Activated CD4-positive, alpha-beta T cell treated with anti-CD3 and anti-CD28 coated beads, Interleukin-2, amount 50 U/mL, for 24 hours (primary cell): ENCODE measurements at regions not wholly inside any gene's neighbourhood (a gene's known extent, or its start where the extent isn't known, plus 50 kb on each side); places are given as distances from the start of the nearest gene placed in this dataset.
"Not testable (repeated sequence)": the region's sequence is repeated elsewhere in the genome, so short reads cannot be mapped to it uniquely, and the experiment has no call there.

Experiments used
- DNase-seq, 2 donors: peaks; one replicate each; pipeline ENCODE4 v3.0.0-alpha.2; 2020; ENCODE audit warnings: low read depth in 1 of 2, low spot score in 1 of 2

DNA sequence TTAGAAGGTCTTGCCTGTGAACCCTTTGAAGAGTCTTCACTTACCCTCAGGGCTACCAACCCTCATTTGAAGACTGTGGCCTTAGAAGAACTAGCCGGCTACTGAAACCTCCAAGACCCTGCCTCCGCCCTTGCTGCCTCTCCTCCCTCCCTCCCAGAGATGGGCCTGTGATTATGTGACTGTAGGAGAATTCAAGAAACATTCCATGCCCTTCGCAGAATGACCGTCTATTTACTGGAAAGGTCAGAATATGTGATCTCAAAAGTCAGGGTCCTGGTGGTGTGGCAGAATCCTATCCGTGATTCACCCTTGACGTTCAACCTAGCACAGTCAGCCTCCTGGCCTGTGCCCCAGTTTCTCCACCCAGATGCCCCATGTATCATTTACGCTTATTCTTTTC lies 109.6 kb downstream of the CTNND1 start:
- no peak for DNase-seq

DNA sequence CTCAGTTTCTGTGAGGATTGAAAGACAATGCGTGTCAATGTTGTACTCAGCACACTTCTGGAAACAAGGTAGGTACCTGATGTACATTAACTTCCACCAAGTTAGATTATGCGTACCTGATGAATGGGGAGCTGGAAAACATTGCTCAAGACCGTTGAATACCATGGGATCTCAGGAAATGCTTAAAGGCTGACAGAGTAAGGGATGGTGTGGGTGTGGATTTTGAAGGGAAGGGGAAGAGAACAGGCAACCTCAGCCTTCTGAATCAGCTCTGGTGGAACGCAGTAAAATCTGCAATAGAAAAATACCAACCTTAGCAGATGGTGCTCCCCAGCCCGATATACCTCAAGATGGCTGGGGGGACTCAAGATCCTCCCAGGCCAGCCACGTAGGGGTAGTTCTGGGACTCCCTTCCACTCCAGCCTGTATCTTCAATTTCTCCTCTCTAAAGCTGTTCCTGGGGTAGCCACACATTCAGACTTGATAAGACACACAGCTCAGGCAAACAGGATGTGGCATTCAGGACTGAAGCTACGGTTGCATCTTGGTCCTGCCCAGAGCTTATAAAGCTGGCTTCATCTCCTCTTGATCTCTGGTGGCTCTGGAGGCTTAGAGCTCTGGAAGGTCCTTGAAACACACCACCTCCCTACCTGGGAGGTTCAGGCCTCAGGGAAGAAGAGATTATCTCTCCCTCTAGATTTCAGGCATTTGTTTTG lies 111.8 kb downstream of the CTNND1 start:
- no peak for DNase-seq

DNA sequence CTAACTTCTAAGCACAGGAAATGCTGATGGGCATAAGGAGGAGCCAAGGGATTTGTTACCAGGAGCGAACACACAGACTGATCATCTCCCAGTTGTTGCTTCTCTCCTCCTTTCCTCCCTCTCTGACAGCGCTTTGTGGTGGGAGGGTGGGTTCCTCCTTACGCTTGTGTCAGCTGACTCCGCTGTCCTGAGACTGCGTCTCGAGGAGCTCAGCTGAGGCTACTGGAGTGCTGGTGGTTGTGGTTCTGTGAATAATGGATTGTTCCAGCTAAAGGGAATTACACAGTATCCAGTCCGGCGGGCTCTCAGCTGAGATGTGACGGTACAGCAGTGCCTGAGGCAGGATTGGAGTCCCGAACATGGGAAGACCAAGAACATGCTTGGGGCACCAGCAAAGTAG lies 113.4 kb downstream of the CTNND1 start:
- no peak for DNase-seq

DNA sequence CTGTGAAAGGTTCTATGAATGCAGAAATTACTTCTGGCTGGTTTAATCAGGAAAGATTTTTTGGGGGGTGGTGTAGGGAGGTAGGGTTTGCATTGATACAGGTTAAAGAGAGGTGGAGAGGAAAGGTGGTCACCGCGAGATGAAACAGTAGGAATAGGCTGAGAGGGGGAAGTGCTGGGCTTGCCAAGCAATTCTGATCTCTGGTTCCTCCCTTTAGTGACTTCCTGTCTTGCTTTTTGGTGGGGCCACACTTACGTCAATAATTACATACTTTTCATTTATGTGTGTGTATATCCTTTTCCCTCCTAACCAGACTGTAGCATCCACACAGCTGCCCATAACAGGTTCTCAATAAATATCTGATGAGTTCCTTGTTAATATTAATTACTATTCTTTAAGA lies 120.0 kb downstream of the CTNND1 start:
- no peak for DNase-seq

DNA sequence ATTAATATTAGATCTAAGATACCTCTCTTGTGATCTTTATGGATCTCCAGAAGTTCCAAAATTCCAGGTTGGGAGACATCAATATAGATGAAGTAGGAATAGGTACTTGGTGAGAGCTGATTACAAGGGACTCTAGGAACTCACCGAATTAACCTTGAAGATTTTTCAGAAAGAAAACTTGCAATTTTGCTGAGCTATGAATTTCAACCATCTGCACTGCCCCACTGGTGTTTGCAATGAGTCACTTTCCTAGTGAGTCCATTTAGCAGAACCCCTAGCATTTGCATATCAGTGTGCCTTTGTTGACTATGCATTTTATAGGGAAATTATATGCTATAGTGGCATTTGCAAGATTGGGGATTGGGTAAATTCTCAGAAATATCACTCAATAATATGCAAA lies 122.0 kb downstream of the CTNND1 start:
- DNase-seq: no peak

DNA sequence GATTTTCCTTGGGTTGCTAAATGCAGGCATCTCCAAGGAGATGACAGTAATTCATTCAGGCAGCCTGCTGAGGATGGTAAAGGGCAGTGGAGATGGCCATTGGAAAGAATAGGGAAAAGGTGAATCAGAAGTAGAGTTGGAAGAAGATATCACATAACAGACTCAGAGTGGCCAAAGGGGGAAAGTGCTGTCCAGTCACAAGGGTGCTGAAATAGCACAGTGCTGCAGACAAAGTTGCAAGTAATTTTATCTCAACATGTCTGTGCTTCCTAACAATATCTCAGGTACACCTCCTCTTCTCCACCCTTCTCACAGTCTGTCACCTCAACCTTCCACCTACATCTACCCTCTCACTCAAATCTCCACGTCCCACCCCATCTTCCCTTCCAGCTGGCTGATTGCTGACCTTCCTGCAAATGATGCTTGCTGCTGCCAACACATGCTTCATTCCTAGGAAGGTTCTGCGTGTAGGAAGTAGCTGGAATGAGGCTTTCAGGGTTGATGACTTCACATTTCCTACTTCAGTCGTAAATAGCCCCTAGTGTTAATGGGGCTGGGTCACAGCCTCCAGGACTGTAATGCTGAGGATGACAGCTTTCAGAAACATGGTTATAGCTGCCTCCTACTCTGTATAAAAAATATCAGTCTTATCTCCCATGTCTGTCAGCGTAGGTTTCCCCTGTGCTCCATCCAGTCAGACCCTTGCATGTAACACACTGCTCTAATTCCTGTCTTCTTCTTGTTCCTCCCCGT lies 123.9 kb downstream of the CTNND1 start:
- no peak for DNase-seq

DNA sequence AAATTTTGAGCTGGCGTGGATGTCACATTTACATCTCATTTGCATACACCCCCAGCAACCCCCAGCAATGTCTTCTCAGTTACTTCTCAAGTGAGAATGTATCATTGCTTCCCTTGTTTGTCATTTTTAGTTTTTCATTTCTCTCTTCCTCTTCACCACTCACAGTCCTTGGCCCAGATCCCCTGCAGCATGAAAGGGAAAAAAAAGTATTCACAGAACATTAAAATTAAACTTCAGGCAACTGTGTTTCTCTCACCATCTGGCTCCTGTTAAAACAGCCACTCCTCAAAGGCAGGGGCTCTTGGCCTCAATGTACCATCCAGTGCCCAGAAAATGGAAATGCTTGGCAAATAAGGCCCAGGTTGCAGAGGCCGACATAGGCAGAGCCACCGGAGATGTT lies 126.8 kb downstream of the CTNND1 start:
- no peak for DNase-seq

DNA sequence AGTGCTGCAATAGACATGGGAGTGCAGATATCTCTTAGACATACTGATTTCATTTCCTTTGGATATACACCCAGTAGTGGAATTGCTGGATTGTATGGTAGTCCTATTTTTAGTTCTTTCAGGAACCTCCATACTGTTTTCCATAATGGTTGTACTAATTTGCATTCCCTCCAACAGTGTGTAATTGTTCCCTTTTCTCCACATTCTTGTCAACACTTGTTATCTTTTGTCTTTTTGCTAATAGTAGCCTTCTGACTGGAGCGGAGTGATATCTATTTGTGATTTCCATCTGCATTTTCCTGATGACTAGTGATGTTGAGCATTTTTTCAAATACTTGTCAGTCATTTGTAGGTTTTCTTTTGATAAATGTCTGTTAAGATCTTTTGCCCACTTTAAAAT lies 128.9 kb downstream of the CTNND1 start:
- no peak for DNase-seq

DNA sequence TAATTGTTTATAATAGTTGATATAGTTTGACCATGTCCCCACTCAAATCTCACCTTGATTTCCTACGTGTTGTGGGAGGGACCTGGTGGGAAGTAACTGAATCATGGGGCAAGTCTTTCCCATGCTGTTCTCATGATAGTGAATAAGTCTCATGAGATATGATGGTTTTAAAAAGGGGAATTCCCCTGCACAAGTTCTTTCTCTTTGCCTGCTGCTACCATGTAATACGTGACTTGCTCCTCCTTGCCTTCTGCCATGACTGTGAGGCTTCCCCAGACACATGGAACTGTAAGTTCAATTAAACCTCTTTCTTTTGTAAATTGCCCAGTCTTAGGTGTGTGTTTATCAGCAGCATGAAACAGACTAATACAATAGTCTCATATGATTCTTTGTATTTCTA lies 130.5 kb upstream of the OR9Q1 start:
- DNase-seq: not testable (repeated sequence)

DNA sequence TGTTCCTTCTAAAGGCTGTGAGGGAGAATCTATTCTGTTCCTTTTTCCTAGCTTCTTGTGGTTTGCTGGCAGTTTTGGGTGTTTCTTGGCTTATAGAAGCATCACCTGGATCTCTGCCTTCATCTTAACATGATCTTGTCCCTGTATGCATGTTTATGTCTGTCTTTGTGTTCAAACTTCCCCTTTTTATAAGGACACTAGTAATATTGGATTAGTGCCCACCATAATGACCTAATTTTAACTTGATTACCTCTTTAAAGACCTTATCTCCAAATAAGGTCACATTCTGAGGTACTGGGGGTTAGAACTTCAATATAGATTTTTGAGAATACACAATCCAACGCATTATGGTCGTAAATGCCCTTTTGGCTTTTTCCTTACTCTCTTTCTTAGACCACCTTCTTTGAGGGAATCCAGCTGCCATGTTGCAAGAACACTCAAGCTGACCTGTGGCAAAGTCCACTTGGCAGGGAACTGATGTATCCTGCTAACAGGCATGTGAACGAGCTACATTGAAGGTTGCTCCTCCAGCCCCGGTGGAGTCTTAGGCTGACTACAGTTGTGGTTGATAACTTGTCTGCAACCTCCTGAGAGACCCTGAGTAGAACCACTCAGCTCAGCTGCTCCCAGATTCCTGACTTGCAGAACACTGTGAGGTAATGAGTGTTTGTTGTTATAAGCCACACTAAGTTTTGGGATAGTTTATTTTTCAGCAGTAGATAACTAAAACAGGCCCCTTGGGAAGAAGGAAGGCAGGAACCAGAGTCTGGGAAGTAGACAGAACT lies 127.1 kb upstream of the OR9Q1 start:
- DNase-seq: no peak

DNA sequence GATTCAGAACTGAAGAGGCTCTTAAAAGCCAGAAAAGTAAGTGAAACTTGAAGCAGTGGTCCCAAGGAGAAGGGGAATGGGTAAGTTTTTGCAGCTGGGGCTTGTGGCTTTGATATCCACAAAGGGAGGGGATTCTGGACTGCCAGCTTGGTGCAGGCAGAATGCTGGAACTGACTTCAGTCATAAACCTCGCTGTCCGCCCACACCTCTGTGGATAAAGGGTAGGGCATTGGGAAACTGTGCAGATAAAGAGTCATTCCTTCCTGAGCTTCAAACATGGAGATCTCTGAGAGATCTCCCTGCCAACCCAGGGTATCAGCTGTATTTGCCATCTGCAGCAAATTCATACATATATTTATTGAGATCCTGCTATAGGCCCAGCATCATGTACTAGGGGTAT lies 124.3 kb upstream of the OR9Q1 start:
- no peak for DNase-seq

DNA sequence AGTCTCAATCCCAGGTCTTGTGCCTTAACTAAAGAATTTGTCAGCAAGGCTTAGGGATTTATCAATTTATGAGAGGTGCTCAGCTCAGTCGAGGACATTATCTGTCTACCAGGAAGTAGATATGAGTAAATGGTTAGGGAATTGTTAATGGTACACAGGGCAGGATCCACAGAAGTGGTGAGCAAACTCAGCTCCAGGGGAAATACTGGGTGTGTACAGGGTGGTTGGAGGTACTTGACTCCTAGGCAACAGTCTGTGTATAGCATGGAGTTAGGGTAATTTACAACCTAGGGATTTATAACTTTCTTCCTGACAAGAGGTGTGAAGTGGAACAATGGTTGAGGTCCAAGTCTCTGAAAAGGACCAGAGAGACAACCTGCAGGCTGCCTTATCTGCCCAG lies 123.4 kb upstream of the OR9Q1 start:
- no peak for DNase-seq

DNA sequence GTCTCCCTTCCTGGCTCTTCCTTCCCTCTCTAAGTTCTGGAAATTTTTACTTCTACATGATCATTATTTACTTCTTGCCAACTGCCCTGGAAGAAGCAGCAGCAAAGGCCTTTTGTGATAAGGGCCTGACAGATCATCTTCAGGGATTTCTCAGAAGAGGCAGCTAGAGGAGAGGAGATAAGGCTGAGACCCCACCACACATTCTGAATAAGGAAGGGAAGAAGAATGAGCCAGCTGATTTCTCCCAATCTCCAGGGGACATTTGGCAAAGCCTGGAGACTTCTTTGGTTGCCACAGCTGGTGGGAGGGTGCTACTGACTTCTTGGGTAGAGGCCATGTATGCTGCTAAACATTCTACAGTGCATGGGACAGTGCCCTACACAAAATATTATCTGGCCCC lies 122.4 kb upstream of the OR9Q1 start:
- no peak for DNase-seq

DNA sequence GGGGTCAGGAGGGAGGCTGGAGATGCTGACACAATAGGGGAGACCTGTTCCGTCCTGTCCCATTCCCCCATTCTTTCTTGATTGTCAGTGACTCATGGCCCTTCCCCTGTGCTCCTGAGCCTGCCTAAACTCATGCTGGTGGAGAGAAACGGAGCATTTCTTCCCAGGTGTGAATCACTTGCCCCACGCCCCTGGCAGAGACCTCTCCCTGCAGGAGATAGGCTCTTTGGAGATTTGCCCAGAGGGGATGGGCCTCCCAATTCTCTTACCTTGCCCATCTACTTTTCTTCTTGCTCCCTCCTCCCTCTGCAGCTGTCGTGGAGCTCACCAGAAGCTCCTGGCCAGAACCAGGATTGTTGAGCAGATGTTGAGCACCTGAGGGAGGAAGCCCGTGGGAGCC lies 121.9 kb upstream of the OR9Q1 start:
- no peak for DNase-seq

DNA sequence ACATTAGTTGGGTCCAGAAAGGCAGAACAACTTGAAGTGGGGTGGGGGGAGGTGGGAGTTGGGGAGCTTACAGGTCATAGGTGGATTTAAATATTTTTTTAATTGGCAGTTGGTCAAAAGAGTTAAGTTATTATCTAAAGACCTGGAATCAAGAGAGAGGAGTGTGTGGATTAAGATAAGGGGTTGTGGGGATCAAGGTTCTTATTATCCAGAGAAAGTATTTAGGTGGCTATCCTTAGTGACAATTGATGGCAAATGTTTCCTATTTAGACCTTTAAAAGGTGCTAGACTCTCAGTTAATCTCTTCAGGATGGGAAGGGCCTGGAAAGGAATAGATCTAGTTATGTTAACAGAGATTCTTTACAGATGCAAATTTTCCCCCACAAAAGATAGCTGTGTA lies 120.7 kb upstream of the OR9Q1 start:
- no peak for DNase-seq

DNA sequence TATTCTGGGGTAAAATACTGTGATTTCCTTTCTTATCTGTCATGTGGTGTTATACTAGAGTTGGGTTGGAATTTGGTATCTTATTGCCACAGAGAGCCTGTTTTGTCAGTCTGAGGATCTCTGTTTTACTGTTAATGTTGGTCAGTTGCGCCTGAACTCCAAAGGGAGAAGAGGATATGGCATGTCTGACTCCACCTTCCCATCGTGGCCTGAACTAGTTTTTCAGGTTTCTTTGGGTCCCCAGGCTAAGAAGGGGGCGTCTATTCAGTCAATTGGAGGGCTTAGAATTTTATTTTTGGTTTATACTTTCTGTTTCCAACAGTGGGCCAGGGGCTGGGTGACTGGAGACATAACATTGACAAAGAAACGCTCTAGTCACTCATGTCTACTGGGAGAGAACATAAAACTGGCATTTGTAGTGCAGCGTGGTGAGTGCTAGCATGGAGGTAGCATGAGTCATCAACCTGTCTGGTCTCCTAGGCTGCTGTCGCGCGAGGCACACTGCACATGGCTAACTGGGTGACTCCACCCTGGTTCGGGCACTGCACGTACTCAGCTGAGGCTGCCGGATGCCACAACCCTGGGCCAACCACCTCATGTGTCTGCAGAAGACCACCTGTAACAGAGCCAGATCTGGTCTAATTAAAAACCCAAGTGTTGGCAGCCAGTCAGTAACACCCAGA lies 120.1 kb upstream of the OR9Q1 start:
- DNase-seq: peak in 1 of 2 donors; percentile 2

DNA sequence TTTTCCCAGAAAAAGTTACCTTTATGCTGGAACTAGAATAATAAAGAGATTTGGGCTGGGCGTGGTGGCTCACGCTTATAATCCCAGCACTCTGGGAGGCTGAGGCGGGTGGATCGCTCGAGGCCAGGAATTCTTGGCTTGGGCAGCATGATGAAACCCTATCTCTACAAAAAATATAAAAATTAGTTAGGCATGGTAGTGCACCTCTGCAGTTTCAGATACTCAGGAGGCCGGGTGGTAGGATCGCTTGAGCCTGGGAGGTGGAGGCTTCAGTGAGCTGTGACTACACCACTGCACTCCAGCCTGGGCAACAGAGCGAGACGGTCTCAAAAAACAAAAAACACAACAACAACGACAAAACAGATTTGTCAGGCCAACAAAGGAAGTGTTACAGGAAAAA lies 119.3 kb upstream of the OR9Q1 start:
- no peak for DNase-seq

DNA sequence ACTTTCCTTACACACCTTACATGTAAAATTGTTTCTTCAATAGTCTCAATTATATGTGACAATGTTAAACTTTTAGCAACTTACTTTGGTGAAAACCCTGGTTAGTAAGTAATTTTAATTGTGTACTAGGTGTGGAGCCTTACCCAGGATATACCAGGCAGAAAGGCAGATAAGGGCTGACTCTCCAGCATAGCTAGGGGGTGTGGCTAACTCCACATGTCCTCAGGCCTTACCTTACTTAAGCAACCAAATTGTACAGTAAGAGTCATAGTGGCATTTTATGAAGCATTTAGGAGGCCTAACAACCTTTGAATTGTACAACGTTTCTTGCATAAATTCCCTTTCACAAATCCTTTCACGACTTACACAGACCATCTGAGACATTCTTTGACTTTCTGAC lies 118.2 kb upstream of the OR9Q1 start:
- no peak for DNase-seq

DNA sequence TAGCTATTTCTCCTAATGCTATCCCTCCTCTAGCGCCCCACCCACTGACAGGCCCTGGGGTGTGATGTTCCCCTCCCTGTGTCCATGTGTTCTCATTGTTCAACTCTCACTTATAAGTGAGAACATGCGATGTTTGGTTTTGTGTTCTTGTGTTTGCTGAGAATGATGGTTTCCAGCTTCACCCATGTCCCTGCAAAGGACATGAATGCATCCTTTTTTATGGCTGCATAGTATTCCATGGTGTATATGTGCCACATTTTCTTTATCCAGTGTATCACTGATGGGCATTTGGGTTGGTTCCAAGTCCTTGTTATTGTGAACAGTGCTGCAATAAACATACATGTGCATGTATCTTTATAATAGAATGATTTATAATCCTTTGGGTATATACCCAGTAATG lies 115.3 kb upstream of the OR9Q1 start:
- DNase-seq: not testable (repeated sequence)

DNA sequence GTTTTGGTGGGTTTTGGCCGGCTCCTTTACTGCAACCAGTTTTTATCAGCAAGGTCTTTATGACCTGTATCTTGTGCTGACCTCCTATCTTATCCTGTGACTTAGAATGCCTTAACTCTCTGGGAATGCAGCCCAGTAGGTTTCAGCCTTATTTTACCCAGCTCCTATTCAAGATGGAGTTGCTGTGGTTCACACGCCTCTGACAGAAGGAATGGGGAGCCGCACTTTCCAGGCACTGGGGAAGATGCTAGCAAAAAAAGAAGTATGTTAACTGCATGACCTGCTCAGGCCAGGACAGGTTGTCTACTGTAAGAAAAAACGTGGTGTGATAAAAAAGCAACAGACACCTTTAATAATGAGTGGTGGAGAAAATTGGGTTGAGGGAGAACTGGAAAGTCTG lies 112.2 kb upstream of the OR9Q1 start:
- not testable (repeated sequence) for DNase-seq
